ENCODE measurements at regions not wholly inside any gene's neighbourhood (a gene's known extent, or its start where the extent isn't known, plus 50 kb on each side); places are given as distances from the start of the nearest gene placed in this dataset.

DNA sequence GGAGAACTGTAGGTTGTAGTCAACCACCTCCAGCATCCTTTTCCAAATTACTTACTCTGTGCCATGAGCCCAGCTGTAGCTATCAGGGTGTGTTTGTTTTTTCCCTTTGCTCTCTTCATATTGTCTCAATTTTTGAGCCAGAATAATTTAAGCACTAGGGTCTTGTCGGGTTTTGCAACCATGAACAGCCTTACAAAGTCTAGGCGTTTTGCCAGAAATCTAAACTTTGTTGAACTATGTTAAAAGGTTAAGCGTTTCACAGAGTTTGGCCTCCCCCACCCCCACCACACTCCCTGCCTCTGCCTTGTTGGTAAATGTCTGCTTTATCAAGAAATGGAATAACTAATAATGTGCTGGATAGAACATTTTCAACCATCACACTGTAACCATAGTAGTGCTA, 190.6 kb upstream of the TTC29 start:
- peaks cover 45% of the 10 kb centered on the region for H3K4me1 Mint-ChIP-seq
- H3K27me3 Mint-ChIP-seq (ENCODE audit: low read depth) = no peaks in the 10 kb centered on the region
- no peaks in the 10 kb centered on the region for H3K36me3 Mint-ChIP-seq (ENCODE audit: low read depth)
- TF ChIP-seq, protein P1, sequence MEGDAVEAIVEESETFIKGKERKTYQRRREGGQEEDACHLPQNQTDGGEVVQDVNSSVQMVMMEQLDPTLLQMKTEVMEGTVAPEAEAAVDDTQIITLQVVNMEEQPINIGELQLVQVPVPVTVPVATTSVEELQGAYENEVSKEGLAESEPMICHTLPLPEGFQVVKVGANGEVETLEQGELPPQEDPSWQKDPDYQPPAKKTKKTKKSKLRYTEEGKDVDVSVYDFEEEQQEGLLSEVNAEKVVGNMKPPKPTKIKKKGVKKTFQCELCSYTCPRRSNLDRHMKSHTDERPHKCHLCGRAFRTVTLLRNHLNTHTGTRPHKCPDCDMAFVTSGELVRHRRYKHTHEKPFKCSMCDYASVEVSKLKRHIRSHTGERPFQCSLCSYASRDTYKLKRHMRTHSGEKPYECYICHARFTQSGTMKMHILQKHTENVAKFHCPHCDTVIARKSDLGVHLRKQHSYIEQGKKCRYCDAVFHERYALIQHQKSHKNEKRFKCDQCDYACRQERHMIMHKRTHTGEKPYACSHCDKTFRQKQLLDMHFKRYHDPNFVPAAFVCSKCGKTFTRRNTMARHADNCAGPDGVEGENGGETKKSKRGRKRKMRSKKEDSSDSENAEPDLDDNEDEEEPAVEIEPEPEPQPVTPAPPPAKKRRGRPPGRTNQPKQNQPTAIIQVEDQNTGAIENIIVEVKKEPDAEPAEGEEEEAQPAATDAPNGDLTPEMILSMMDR (IDR thresholded peaks at IDR 0.05; ENCODE audit: unreplicated experiment in 3 of 3) = no peak
- peaks cover 2% of the 10 kb centered on the region for H3K9me3 Mint-ChIP-seq
- peak overlapping the region; percentile 98 to 99 (median 99) for H3K27ac Mint-ChIP-seq
- peak overlapping the region in 1 of 3 experiments; percentile 35 for H3K4me3 Mint-ChIP-seq

DNA sequence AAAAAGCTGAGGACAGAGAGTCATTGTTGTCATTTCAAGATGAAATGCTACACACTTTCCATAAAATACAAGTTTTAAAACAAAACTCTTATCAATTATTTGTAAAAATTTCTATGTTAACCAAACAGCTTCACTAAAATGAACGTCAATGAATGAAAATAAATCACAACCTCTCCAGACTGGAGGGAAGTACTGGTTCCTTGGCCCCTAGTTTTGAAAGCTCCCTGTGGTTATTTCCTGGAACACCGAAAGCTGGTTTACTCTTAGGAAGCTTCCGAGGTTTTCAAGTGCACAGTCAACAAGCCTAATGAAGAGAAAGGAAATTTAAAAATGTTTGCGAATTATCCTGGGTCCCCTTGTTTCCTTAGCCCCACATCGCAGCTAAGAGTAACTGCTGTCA, 191.1 kb upstream of the TTC29 start:
- H3K4me1 Mint-ChIP-seq = peaks cover 45% of the 10 kb centered on the region
- H3K27me3 Mint-ChIP-seq (ENCODE audit: low read depth) = no peaks in the 10 kb centered on the region
- H3K27ac Mint-ChIP-seq = peak overlapping the region; percentile 98 to 99 (median 99)
- TF ChIP-seq, protein P1 (IDR thresholded peaks at IDR 0.05; ENCODE audit: unreplicated experiment in 3 of 3) = no peak
- H3K9me3 Mint-ChIP-seq = peaks cover 2% of the 10 kb centered on the region
- H3K4me3 Mint-ChIP-seq = no peak overlapping the region
- no peaks in the 10 kb centered on the region for H3K36me3 Mint-ChIP-seq (ENCODE audit: low read depth)

DNA sequence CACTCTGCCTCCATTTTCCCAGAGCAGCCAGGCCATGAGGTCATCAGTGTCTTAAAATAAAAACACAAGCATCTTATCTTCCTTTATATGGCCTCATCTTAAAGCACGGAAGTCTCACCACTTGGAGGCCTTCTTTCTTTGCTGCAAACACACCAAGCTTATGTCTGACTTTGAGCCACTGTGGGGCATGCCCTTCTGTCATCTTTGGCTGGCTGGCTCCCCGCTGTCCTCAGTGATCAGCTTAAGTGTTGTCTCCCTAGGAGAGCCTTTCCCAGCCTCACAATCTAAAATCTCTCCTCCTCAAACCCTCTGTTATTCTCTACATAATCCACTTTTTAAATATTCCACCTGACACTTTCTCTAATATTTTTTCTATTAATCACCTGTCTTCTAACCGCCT, 191.6 kb upstream of the TTC29 start:
- H3K27me3 Mint-ChIP-seq (ENCODE audit: low read depth) = no peaks in the 10 kb centered on the region
- peak overlapping the region; percentile 98 to 99 (median 99) for H3K27ac Mint-ChIP-seq
- H3K4me3 Mint-ChIP-seq = no peak overlapping the region
- peaks cover 45% of the 10 kb centered on the region for H3K4me1 Mint-ChIP-seq
- TF ChIP-seq, protein P1 (IDR thresholded peaks at IDR 0.05; ENCODE audit: unreplicated experiment in 3 of 3) = no peak
- no peaks in the 10 kb centered on the region for H3K36me3 Mint-ChIP-seq (ENCODE audit: low read depth)
- H3K9me3 Mint-ChIP-seq = peaks cover 2% of the 10 kb centered on the region

DNA sequence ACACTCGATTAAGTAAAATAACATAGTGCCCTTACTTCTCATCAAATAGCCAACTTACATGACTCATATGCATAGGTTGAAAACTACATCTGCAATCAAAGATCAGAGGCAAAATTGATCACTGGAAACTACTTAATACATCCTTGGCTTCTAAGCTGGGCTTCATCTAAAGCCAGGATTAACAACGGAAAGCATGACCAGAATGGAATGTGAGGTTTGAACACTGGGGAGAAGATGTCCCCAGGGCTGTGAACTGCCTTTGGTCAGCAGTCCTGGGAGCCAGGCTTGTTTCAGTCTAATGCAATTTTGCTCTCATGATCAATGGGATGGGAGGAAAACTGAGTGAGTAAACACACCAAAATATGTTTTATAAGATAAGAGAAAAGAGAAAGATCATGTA, 192.5 kb upstream of the TTC29 start:
- Mint-ChIP-seq H3K9me3 (peaks cover 2% of the 10 kb centered on the region), H3K27ac (peak overlapping the region; percentile 98 to 99 (median 99)), H3K4me1 (peaks cover 41% of the 10 kb centered on the region), H3K27me3 (ENCODE audit: low read depth) (no peaks in the 10 kb centered on the region), H3K4me3 (no peak overlapping the region), H3K36me3 (ENCODE audit: low read depth) (no peaks in the 10 kb centered on the region)
- TF ChIP-seq, protein P1 (IDR thresholded peaks at IDR 0.05; ENCODE audit: unreplicated experiment in 3 of 3) = no peak

DNA sequence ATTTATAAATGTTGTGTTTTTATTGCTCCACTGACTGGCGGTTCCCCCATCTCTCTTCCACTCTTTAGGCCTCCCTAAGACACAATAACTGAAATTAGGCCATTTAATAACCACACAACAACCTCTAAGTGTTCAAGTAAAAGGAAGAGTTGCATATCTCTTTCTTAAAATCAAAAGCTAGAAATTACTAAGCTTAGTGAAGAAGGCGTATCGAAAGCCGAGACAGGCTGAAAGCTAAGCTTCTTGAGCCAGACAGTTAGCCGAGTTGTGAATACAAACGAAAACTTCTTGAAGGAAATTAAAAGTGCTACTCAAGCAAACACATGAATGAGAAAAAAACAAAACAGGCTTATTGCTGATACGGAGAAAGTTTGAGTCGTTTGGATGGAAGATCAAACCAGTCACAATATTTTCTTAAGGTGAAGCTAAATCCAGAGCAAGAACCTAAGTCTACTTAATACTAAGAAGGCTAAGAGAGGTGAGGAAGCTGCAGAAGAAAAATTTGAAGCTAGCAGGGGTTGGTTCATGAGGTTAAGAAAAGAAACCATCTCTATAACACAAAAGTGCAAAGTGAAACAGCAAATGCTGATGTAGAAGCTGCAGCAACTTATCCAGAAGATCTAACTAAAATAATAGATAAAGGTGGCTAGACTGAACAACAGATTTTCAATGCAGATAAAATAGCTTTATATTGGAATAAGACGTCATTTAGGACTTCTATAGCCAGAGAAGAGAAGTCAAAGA, 194.0 kb upstream of the TTC29 start:
- Mint-ChIP-seq H3K27me3 (ENCODE audit: low read depth) (no peaks in the 10 kb centered on the region), H3K4me1 (peaks cover 34% of the 10 kb centered on the region), H3K4me3 (no peak overlapping the region), H3K9me3 (peaks cover 2% of the 10 kb centered on the region), H3K36me3 (ENCODE audit: low read depth) (no peaks in the 10 kb centered on the region), H3K27ac (peak overlapping the region; percentile 17 to 59 (median 23))
- TF ChIP-seq, protein P1 (IDR thresholded peaks at IDR 0.05; ENCODE audit: unreplicated experiment in 3 of 3) = no peak

DNA sequence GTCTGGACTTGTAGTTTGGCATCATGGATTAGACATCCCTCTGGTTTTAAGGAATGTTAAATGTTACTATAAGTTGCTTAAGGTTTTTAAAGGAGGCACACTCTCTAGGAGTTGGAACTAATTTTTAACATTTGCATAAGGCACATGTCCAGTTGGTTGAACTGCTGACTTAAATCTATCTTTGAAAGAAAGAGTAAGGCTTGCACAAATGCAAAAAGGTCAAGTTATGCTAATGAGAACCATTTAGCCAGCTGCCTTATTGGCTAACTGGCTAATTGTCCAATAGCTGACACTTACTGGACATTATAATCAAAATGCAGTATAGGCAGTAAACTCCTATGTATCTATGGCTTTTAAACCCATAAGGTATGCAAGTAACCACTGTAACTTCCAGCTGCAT, 206.1 kb upstream of the TTC29 start:
- TF ChIP-seq, protein P1 (IDR thresholded peaks at IDR 0.05; ENCODE audit: unreplicated experiment in 3 of 3) = no peak
- no peak overlapping the region for H3K27ac Mint-ChIP-seq
- H3K9me3 Mint-ChIP-seq = peaks cover 6% of the 10 kb centered on the region
- peaks cover 13% of the 10 kb centered on the region for H3K4me1 Mint-ChIP-seq
- peaks cover 4% of the 10 kb centered on the region for H3K36me3 Mint-ChIP-seq (ENCODE audit: low read depth)
- H3K27me3 Mint-ChIP-seq (ENCODE audit: low read depth) = peaks cover 6% of the 10 kb centered on the region
- H3K4me3 Mint-ChIP-seq = no peak overlapping the region

All from nephron (organoid).